Trophoblast cell (in vitro differentiated cells and primary cell): ENCODE measurements at regions not wholly inside any gene's neighbourhood (a gene's known extent, or its start where the extent isn't known, plus 50 kb on each side); places are given as distances from the start of the nearest gene placed in this dataset.

Source experiments
- DNase-seq, 2 donors: peaks; one replicate each; pipeline ENCODE4 v3.0.0-alpha.2; 2016
- H2AFZ ChIP-seq: 2 replicates; pipeline ENCODE4 v1.6.1; 2013; ENCODE audit warnings: low read length, moderate library complexity, mild to moderate bottlenecking; ENCODE audit not compliant: insufficient read depth, poor library complexity
- H2AK5ac ChIP-seq: 2 replicates; pipeline ENCODE4 v1.6.1; 2013; ENCODE audit warnings: mild to moderate bottlenecking, low read length
- H2BK120ac ChIP-seq: 2 replicates; pipeline ENCODE4 v1.6.1; 2013; ENCODE audit warnings: low read length, mild to moderate bottlenecking, moderate library complexity; ENCODE audit not compliant: insufficient read depth, poor library complexity
- H2BK12ac ChIP-seq: 2 replicates; pipeline ENCODE4 v1.6.1; 2013; ENCODE audit warnings: mild to moderate bottlenecking, low read length, moderate library complexity
- H2BK5ac ChIP-seq: 2 replicates; pipeline ENCODE4 v1.6.1; 2013; ENCODE audit warnings: low read length, low read depth, moderate library complexity, mild to moderate bottlenecking; ENCODE audit not compliant: poor library complexity
- H3K14ac ChIP-seq: 2 replicates; pipeline ENCODE4 v1.6.1; 2013; ENCODE audit warnings: mild to moderate bottlenecking, low read length
- H3K18ac ChIP-seq: 2 replicates; pipeline ENCODE4 v1.6.1; 2013; ENCODE audit warnings: mild to moderate bottlenecking, low read length
- H3K23ac ChIP-seq: 2 replicates; pipeline ENCODE4 v1.6.1; 2013; ENCODE audit warnings: low read length
- H3K27ac ChIP-seq: 2 replicates; pipeline ENCODE4 v1.5.1; 2013; ENCODE audit warnings: low read depth, mild to moderate bottlenecking, inconsistent platforms, low read length, moderate library complexity
- H3K27me3 ChIP-seq: 2 replicates; pipeline ENCODE4 v1.6.1; 2013; ENCODE audit warnings: inconsistent platforms, mild to moderate bottlenecking, low read length, moderate library complexity; ENCODE audit not compliant: insufficient read depth
- H3K36me3 ChIP-seq, 2 experiments: 1 replicate in 1 of 2; 2 replicates in 1 of 2; pipeline ENCODE4 v1.6.1; 2013; ENCODE audit warnings: low read length in 2 of 2, mild to moderate bottlenecking in 2 of 2, moderate library complexity in 1 of 2; ENCODE audit not compliant: insufficient read depth in 2 of 2, control insufficient read depth in 1 of 2
- H3K4ac ChIP-seq: 2 replicates; pipeline ENCODE4 v1.6.1; 2013; ENCODE audit warnings: low read depth, mild to moderate bottlenecking, low read length, moderate library complexity
- H3K4me1 ChIP-seq, 2 experiments: 1 replicate in 1 of 2; 2 replicates in 1 of 2; pipeline ENCODE4 v1.6.1; 2013; ENCODE audit warnings: low read length in 2 of 2, mild to moderate bottlenecking in 2 of 2, moderate library complexity in 1 of 2; ENCODE audit not compliant: insufficient read depth in 2 of 2, control insufficient read depth in 1 of 2
- H3K4me2 ChIP-seq: 2 replicates; pipeline ENCODE4 v1.6.1; 2013; ENCODE audit warnings: inconsistent platforms, mild to moderate bottlenecking, low read length, moderate library complexity
- H3K4me3 ChIP-seq: 2 replicates; pipeline ENCODE4 v1.5.1; 2013; ENCODE audit warnings: mild to moderate bottlenecking, low read depth, low read length, inconsistent platforms
- H3K79me1 ChIP-seq: one replicate; pipeline ENCODE4 v1.6.1; 2013; ENCODE audit warnings: low read length
- H3K79me2 ChIP-seq: 2 replicates; pipeline ENCODE4 v1.6.1; 2013; ENCODE audit warnings: low read length, mild to moderate bottlenecking; ENCODE audit not compliant: control insufficient read depth, insufficient read depth, poor library complexity
- H3K9ac ChIP-seq: 2 replicates; pipeline ENCODE4 v1.6.1; 2013; ENCODE audit warnings: mild to moderate bottlenecking, low read length
- H3K9me3 ChIP-seq: 2 replicates; pipeline ENCODE4 v1.6.1; 2013; ENCODE audit warnings: low read depth, mild to moderate bottlenecking, control low read depth, inconsistent platforms, low read length; ENCODE audit not compliant: insufficient read depth
- H4K12ac ChIP-seq: 2 replicates; pipeline ENCODE4 v1.6.1; 2013; ENCODE audit warnings: low read depth, mild to moderate bottlenecking, low read length, moderate library complexity
- H4K8ac ChIP-seq: 2 replicates; pipeline ENCODE4 v1.6.1; 2013; ENCODE audit warnings: low read depth, mild to moderate bottlenecking, low read length, moderate library complexity
- H4K91ac ChIP-seq: one replicate; pipeline ENCODE4 v1.6.1; 2013; ENCODE audit warnings: low read depth, mild to moderate bottlenecking, low read length, moderate library complexity
- WGBS: extraction: QIAGEN DNeasy Blood & Tissue Kit; methylation state at CpG from one replicate; pipeline ENCODE4 v1.1.7; 2013; ENCODE audit warnings: missing lambda C conversion rate; ENCODE audit not compliant: insufficient read length, insufficient coverage; ENCODE audit errors: extremely low coverage; 5-methylcytosine and 5-hydroxymethylcytosine counted together

DNA sequence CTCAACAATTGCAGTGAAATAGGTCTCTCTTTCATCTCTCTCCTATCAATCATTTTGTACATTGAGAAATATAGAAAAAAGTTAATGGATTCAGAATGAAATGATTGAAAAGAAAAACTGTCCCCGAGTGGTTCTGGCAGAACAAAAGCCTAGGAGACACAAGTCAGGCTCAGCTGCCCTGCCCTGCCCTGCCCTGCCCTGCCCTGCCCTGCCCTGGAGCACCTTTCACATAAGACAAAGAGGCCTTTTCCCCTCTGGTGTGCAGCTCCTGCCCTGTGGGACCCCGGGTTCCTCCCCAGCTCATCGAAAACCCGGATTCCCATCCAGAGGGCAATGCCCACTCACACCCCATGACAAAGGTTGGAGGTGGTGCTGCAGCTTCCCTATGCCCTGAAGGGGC is 94.7 kb downstream of the TEX26 start:
- no CpG with 5 or more reads among the region's 4 CpGs for WGBS
- H3K9me3 ChIP-seq, result no peaks in the 10 kb centered on the region
- no peaks in the 10 kb centered on the region for H3K79me1 ChIP-seq

More for the DNA sequence above, 94.7 kb downstream of the TEX26 start:
- Histone ChIP-seq H2AFZ (no peak overlapping the region), H3K4me3 (no peak overlapping the region), H4K12ac (no peak overlapping the region), H3K4me1 (peaks cover 0 to 6% of the 10 kb centered on the region in 2 experiments), H3K4me2 (no peak overlapping the region), H2BK12ac (no peak overlapping the region), H2AK5ac (no peak overlapping the region), H3K23ac (no peak overlapping the region), H3K18ac (no peak overlapping the region), H2BK120ac (no peak overlapping the region), H3K27me3 (no peaks in the 10 kb centered on the region), H4K8ac (no peak overlapping the region), H3K4ac (no peak overlapping the region), H3K27ac (no peak overlapping the region), H3K36me3 (no peaks in the 10 kb centered on the region), H2BK5ac (no peak overlapping the region), H3K9ac (no peak overlapping the region), H3K79me2 (no peaks in the 10 kb centered on the region), H3K14ac (no peak overlapping the region), H4K91ac (no peak overlapping the region)
- no peak for DNase-seq
